Upper lobe of right lung (tissue), 1 donor: ENCODE measurements at regions not wholly inside any gene's neighbourhood (a gene's known extent, or its start where the extent isn't known, plus 50 kb on each side); places are given as distances from the start of the nearest gene placed in this dataset.

Experiments
- ATAC-seq: fragments of 200-7000 bp; cut with Tn5 transposase; one replicate; pipeline ENCODE4 v1.9.1; 2020; ENCODE audit warnings: mild to moderate bottlenecking, moderate library complexity
- DNase-seq: peaks from one replicate; pipeline ENCODE4 v3.0.0-alpha.2; 2020
- H3K27ac ChIP-seq: fragments of 200-600 bp; one replicate; pipeline ENCODE4 v1.8.0; 2022
- H3K27me3 ChIP-seq: fragments of 200-600 bp; one replicate; pipeline ENCODE4 v1.8.0; 2022; ENCODE audit warnings: mild to moderate bottlenecking
- H3K36me3 ChIP-seq: fragments of 200-600 bp; one replicate; pipeline ENCODE4 v1.8.0; 2022
- H3K4me1 ChIP-seq: fragments of 200-600 bp; one replicate; pipeline ENCODE4 v1.8.0; 2022
- H3K4me3 ChIP-seq: fragments of 200-600 bp; one replicate; pipeline ENCODE4 v1.8.0; 2022; ENCODE audit warnings: mild to moderate bottlenecking
- H3K9me3 ChIP-seq: fragments of 200-600 bp; one replicate; pipeline ENCODE4 v1.8.0; 2022
- intact Hi-C: fragments of 100-400 bp; cut with DNase I; formaldehyde crosslinking; loops from one replicate; pipeline ENCODE4 v1.11.0; 2022
- TF ChIP-seq, protein P1 (sequence below): fragments of 200-600 bp; IDR thresholded peaks from one replicate; pipeline ENCODE4 v1.8.0; 2022; ENCODE audit warnings: antibody characterized with exemption
- donor health status: DM: no; HTN: yes; CAD: no; lungs with severe emphysema.

DNA sequence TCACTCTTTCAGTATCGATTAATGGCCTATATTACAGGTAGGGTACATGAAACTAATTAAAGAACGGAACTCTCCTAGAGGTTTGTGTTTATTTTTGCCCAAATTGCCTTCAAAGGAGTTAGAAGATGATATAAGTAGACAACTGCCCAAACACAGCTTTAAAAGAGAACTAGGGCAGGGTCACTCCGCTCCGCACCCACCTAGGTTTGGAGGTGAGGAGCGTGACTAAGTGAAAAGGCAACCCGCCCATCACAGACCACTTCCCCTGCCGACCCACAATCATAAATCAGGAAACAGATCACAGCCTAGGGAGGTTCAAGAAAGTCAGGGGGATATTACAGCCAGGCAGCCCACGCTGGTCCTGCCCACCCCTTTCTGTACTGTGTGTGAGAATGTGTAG, 166.7 kb downstream of the C1D start:
- H3K9me3 ChIP-seq: no peaks in the 10 kb centered on the region
- H3K27ac ChIP-seq: no peak overlapping the region
- no peak for DNase-seq
- no peaks in the 10 kb centered on the region for H3K27me3 ChIP-seq
- no peaks in the 10 kb centered on the region for H3K4me1 ChIP-seq
- TF ChIP-seq, protein P1, sequence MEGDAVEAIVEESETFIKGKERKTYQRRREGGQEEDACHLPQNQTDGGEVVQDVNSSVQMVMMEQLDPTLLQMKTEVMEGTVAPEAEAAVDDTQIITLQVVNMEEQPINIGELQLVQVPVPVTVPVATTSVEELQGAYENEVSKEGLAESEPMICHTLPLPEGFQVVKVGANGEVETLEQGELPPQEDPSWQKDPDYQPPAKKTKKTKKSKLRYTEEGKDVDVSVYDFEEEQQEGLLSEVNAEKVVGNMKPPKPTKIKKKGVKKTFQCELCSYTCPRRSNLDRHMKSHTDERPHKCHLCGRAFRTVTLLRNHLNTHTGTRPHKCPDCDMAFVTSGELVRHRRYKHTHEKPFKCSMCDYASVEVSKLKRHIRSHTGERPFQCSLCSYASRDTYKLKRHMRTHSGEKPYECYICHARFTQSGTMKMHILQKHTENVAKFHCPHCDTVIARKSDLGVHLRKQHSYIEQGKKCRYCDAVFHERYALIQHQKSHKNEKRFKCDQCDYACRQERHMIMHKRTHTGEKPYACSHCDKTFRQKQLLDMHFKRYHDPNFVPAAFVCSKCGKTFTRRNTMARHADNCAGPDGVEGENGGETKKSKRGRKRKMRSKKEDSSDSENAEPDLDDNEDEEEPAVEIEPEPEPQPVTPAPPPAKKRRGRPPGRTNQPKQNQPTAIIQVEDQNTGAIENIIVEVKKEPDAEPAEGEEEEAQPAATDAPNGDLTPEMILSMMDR: no peak
- H3K36me3 ChIP-seq: no peaks in the 10 kb centered on the region
- no peak overlapping the region for H3K4me3 ChIP-seq
- ATAC-seq: no peak
- intact Hi-C loops: no loop called here

DNA sequence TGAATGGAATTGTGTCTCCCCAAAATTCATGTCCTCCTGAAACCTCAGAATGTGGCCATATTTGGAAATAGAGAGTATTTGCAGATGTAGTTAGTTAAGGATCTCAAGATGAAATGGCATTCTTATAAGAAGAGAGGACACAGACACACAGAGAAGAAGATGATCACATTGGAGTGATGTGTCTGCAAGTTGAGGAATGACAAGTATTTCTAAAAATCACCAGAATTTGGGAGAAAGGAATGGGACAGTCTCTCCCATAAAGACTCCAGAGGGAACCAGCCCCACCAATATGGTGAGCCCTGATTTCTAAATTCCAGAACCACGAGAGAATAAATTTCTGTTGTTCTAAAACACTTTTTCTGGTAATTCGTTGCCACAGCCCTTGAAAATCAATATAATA, 166.3 kb downstream of the C1D start:
- intact Hi-C loops: no loop called here
- ATAC-seq: no peak

DNA sequence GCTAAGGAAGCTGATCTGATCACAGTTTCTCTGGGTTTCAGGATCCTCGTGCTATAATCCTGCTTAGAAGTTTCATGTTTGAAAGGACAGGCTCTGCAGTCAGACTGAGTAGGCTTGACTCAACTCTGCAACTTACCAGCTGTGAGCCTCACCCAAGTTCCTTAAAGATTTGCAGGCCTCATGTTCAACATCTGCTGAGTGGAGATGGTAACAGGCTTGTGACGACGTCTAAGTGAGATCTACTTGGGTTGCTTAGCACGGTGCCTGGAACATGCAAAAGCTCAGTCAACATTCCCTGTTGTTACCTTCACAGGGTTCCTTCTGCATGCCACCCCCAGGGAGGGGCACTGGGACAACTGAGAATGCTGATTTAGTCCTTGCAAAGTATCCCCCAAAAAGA, 164.2 kb downstream of the C1D start:
- Histone ChIP-seq H3K4me3 (no peak overlapping the region), H3K9me3 (no peaks in the 10 kb centered on the region), H3K27me3 (no peaks in the 10 kb centered on the region), H3K4me1 (no peaks in the 10 kb centered on the region), H3K36me3 (no peaks in the 10 kb centered on the region), H3K27ac (no peak overlapping the region)
- TF ChIP-seq, protein P1: no peak
- ATAC-seq (no peak), DNase-seq (no peak)
- intact Hi-C loops: no loop called here

More for the DNA sequence above, 166.3 kb downstream of the C1D start:
- H3K36me3 ChIP-seq: no peaks in the 10 kb centered on the region
- TF ChIP-seq, protein P1: no peak
- no peaks in the 10 kb centered on the region for H3K9me3 ChIP-seq
- H3K4me3 ChIP-seq: no peak overlapping the region
- no peaks in the 10 kb centered on the region for H3K27me3 ChIP-seq
- DNase-seq: no peak
- H3K27ac ChIP-seq: no peak overlapping the region
- no peaks in the 10 kb centered on the region for H3K4me1 ChIP-seq

DNA sequence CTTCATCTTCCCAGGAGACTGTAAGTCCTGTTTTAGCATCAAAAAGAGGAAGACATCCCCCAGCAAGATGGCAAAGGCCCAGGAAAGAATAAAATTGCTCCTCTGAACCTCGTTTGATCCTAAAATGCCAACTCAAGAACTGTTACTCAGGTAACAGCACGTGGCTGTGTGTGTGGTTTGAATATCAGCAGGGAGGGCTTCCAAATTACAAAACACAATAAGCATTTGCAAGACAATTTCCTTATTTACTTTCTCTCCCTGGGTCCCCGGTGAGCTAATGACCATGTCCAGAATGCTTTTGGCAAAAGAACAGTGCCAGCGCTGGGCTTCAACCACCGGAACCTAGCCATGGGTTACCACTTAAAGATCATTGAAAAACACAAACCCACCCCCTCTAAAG, 163.6 kb downstream of the C1D start:
- no peak overlapping the region for H3K27ac ChIP-seq
- H3K9me3 ChIP-seq: no peaks in the 10 kb centered on the region
- no peaks in the 10 kb centered on the region for H3K27me3 ChIP-seq
- ATAC-seq (no peak), DNase-seq (no peak)
- no peaks in the 10 kb centered on the region for H3K4me1 ChIP-seq
- H3K36me3 ChIP-seq: no peaks in the 10 kb centered on the region
- TF ChIP-seq, protein P1: no peak
- intact Hi-C loops: no loop called here
- H3K4me3 ChIP-seq: no peak overlapping the region

DNA sequence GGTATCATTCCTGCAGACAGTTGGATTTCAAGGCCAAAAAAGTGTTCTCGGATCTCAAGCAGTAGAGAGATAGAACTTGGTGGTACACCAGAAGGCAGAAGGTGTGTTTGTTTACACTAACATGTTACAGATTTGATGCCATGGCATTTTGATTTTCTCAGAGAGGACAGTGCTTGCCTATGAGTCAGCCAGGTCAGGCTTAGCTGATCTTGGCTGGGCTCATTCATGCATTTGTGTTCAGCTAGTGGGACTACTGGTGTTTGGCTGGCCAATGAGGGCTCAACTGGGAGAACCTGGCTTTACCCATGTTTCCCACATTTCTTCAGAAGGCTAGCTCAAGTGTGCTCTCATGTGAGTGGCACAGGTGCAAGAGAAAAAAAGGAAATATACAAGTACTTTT, 162.0 kb downstream of the C1D start:
- Histone ChIP-seq H3K4me1 (no peaks in the 10 kb centered on the region), H3K9me3 (no peaks in the 10 kb centered on the region), H3K27me3 (peaks cover 4% of the 10 kb centered on the region), H3K4me3 (no peak overlapping the region), H3K36me3 (no peaks in the 10 kb centered on the region), H3K27ac (no peak overlapping the region)
- ATAC-seq: no peak
- TF ChIP-seq, protein P1: no peak
- intact Hi-C loops: no loop called here
- DNase-seq: no peak

DNA sequence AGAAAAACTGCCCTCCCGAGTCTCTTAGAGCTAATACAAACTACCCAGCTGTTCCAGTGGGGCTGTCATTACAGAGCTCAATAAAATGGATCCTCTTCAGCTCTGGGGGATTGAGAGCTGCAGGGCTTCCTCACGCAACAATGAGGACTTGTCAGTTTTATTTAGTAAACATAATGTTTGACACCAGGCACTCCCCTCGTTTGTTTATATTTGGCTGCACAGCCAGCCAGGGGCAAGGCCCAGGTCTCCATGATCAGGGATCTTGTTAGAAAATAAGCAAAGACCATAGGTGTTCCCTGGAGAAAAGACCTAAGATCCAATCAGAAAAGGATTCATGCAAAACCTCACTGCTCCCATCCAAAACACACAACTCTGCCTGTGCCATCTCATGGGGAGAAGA, 158.2 kb downstream of the C1D start:
- Histone ChIP-seq H3K27me3 (peaks cover 4% of the 10 kb centered on the region), H3K4me3 (no peak overlapping the region), H3K36me3 (no peaks in the 10 kb centered on the region), H3K9me3 (no peaks in the 10 kb centered on the region), H3K4me1 (no peaks in the 10 kb centered on the region), H3K27ac (no peak overlapping the region)
- no peak for ATAC-seq
- intact Hi-C loops: no loop called here
- no peak for DNase-seq
- TF ChIP-seq, protein P1: no peak
